GM18867 (cell line): ENCODE measurements at regions not wholly inside any gene's neighbourhood (a gene's known extent, or its start where the extent isn't known, plus 50 kb on each side); places are given as distances from the start of the nearest gene placed in this dataset.
"Not testable (repeated sequence)": the region's sequence is repeated elsewhere in the genome, so short reads cannot be mapped to it uniquely, and the experiment has no call there.

Source experiments
- ATAC-seq: cut with Tn5 transposase; IDR thresholded peaks from one replicate; pipeline ENCODE4 v1.9.1; 2021; ENCODE audit warnings: mild to moderate bottlenecking, moderate library complexity; ENCODE audit not compliant: unreplicated experiment

DNA sequence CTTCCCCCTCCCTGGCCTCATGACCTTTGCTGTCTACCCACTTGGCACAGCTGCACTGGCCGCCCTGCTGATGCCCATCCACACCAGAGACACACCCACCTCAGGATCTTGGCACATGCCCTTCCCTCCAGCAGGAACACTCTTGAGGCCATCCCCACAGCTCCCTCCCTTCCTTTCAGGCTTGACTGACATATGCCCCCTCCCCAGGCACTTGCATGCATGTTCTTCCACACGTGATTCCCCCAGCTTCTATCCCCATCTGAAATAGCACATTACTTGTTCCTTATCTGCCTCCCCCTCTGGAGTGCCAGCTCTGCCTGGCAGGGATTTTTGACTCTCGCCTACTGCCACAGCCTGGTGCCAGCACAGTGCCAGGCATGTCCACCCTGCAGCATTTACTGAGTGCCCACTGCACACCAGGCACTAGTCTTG, 98.5 kb upstream of the SLC25A33 start:
- no peak for ATAC-seq

DNA sequence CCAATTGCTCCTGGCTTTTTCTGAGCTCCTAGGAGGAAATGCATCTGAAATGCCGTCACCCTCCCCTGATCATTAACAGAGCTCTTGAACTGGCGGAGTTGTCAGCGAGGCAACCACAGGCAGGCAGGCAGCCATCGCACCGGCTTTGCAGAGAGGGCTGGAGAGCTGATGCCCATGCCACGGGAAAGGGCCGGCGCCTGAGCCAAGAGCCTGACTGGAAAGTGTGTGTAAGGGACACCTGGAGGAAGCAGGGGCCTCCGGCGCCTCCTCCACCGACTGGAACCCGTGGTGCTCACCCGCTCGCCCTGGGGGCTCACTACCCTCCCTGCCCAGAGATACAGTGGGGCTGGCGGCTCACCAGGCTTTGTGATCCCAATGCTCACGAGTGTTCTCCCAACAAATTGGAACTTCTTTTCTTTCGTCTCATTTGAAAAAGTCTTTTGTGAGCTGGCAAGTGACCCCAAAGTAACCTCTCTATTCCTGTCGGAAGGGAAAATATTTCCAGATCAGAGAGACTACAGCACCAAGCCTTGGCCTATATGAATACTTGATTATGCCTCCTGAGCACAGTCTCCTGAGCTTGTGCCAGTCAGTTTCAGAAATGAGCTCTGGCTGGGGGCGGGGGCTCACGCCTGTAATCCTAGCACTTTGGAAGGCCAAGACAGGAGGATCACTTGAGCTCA, 97.7 kb upstream of the SLC25A33 start:
- ATAC-seq = no peak

- ATAC-seq = no peak
These were observed 96.9 kb upstream of the SLC25A33 start for GRCh38 chr1:9442278-9442846.

- no peak for ATAC-seq
These were observed 96.3 kb upstream of the SLC25A33 start for GRCh38 chr1:9442986-9443385.

DNA sequence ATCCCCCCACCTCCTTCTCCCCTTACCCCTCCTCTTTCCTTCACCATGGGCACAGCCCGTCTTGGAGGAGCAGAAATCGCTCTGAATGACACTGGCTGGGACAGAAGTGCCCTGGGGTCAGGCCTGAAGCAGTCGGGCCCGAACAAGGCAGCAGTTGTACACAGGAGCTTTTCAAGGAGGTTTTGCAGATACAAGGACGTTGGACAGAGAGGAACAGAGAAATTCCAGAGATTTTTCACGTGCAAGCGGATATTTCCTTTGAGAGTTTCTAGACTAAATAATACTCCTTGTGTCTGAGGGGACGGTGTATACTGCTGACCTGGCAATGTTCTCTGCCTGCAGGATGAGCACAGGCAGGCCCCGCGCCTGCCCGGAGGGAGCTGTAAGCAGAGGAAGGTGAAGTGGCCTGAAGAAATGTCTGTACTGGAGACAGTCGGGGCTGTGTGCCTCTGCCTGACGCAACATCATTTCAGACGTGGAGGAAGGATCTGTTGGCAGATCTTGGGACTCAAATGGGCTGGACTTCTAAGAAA, 95.3 kb upstream of the SLC25A33 start:
- ATAC-seq = no peak

DNA sequence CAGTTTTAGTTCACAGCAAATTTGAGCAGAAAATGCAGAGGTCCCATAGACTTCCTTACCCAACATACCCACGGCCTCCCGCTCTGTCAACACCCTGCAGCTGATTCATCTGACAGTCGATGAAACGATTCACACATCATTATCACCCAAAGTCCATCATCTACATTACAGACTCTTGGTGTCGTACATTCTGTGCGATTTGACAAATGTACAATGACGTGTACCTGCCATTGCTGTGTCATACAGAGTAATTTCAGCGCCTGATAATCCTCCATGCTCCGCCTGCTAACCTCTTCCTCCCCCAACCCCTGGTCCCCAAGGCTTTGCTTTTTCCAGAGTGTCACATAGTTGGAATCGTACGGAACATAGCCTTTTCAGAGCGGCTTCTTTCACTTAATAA, 94.7 kb upstream of the SLC25A33 start:
- ATAC-seq = no peak

DNA sequence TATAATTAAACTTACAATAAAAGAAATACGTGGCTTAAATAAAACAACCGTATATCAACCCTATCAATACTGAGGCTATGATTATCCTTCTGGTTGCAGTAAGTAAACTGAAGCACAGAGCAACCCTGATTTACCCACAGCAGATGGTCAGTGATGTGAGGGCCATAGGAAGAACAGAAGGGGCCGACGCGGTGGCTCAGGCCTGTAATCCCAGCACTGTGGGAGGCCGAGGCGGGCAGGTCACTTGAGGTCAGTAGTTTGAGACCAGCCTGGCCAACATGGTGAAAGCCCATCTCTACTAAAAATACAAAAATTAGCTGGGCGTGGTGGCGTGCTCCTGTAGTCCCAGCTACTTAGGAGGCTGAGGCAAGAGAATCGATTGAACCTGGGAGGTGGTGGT, 94.2 kb upstream of the SLC25A33 start:
- ATAC-seq = not testable (repeated sequence)

DNA sequence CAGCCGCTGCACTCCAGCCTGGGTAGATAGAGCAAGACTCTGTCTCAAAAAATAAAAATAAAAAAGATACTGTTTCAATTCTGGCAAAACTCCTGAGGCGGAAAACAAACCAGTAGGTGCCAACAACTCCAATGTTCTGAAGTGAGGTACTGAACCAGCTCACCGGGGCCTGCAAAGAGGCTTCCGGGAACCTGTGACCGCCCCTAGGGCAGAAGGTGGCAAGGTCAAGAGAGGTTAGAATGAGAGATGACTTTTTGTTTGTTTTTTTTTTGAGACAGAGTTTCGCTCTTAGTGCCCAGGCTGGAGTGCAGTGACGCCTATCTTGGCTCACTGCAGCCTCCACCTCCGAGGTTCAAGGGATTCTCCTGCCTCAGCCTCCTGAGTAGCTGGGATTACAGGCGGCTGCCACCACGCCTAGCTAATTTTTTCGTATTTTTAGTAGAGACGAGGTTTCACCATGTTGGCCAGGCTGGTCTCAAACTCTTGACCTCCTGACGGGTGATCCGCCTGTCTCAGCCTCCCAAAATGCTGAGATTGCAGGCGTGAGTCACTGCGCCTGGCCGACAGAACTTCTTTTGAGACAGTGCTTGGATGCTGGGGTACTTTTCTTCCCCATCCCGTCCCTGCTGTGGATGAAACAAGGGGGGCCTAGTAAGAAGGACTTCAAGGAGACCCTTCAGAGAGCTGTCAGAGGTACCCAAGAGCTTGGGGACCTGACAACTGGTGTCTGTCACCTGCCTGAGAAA, 91.9 kb upstream of the SLC25A33 start:
- no peak for ATAC-seq

GRCh38 chr1:9448132-9449109, 90.8 kb upstream of the SLC25A33 start:
- ATAC-seq = no peak

- no peak for ATAC-seq
These were observed 90.1 kb upstream of the SLC25A33 start for GRCh38 chr1:9449110-9449627.

GRCh38 chr1:9449976-9450696, 89.1 kb upstream of the SLC25A33 start:
- ATAC-seq = no peak

DNA sequence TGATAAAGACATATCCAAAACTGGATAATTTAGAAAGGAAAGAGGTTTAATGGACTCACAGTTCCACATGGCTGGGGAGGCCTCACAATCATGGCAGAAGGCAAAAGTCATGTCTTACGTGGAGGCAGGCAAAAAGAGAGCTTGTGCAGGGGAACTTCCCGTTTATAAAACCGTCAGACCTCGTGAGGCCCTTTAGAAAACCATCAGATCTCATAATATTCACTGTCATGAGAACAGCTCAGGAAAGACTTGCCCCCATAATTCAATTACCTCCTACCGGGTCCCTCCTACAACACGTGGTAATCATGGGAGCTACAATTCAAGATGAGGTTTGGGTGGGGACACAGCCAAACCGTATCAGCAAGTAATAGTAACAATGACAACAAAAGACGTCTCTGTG, 88.2 kb upstream of the SLC25A33 start:
- no peak for ATAC-seq

GRCh38 chr1:9452516-9453140, 86.6 kb upstream of the SLC25A33 start:
- ATAC-seq = no peak

- no peak for ATAC-seq
These were observed 85.9 kb upstream of the SLC25A33 start for GRCh38 chr1:9453375-9453774.

DNA sequence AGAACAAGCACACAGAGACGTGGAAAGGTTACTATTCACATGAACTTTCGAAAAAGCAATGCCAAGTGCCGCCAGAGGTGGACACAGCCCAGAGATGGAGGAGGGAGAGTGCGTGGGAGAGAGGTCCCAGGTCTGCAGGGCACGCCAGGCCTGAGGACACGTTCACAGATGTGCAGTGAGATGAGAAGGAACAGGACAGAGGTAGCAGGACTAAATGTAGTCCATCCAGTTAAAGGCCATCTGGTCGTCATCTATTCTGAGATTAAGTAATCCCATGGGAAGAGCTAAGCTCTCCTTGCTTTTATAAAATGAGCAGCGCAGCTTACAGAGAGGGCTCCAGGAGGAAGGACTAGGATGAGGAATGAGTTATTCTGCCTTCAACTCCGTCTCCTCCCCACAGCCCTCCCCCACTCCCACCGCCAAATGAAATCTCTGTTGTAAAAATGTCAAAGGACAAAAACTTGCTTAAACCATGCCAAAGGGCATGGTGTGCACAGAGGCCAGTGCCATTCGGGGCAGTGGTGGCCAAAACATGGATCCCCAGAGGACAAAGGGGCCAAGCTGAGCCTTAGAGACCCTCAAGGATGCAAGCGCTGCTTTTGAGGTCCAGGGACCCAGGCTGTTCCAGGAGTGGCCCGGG, 85.4 kb upstream of the SLC25A33 start:
- no peak for ATAC-seq

DNA sequence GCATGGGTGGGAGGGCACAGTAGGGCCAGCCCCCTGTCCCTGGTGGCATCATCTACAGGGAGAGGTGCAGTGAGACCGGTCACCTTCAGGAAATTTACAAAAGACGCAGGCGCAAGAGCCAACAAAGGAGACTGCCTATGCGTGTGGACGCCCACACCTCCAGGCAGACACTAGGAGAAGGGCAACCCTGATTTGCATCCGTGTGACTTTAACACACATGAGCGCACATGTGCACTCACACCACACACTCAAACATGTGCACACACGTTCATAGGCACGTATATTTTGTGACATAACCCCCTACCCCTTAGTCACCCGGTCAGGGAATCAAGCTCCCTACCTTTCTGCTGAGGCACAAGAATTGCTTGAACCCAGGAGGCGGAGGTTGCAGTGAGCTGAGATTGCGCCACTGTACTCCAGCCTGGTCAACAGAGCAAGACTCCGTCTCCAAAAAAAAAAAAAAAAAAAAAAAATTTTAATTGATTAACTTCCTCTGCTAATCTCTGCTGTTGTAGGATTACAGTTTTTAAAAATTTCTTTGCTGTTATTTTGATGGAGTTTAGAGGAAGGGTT, 84.7 kb upstream of the SLC25A33 start:
- ATAC-seq = no peak

- ATAC-seq = no peak
These were observed 83.6 kb upstream of the SLC25A33 start for GRCh38 chr1:9455487-9456234.

GRCh38 chr1:9456833-9457232, 82.4 kb upstream of the SLC25A33 start:
- no peak for ATAC-seq
